OCI-LY3 (cell line): ENCODE measurements at regions not wholly inside any gene's neighbourhood (a gene's known extent, or its start where the extent isn't known, plus 50 kb on each side); places are given as distances from the start of the nearest gene placed in this dataset.

ENCODE experiments used
- H2AFZ ChIP-seq: fragments of 200-600, 300-600 bp; shearing (Covaris generic); 2 replicates; pipeline ENCODE4 v1.6.0; 2014; ENCODE audit warnings: antibody characterized with exemption, low read depth, low read length
- H3K27ac ChIP-seq: fragments of 200-600, 300-600 bp; sonication (generic); 2 replicates; pipeline ENCODE4 v1.5.1; 2014; ENCODE audit warnings: mild to moderate bottlenecking, low read length, moderate library complexity, mixed read lengths
- H3K27me3 ChIP-seq: fragments of 200-600, 300-600 bp; sonication (generic); 2 replicates; pipeline ENCODE4 v1.6.1; 2014; ENCODE audit warnings: low read depth, low read length, mixed read lengths
- H3K36me3 ChIP-seq: fragments of 200-600, 300-600 bp; sonication (generic); replicated peaks from 2 replicates; pipeline ENCODE3; 2014; ENCODE audit warnings: low read depth, low read length, mixed read lengths
- H3K4me1 ChIP-seq: fragments of 300-600, 200-600 bp; sonication (generic); 2 replicates; pipeline ENCODE4 v1.6.1; 2014; ENCODE audit warnings: low read length, mixed read lengths
- H3K4me2 ChIP-seq: fragments of 200-600, 300-600 bp; sonication (generic); 2 replicates; pipeline ENCODE4 v1.6.1; 2014; ENCODE audit warnings: low read length, mixed read lengths
- H3K4me3 ChIP-seq: fragments of 300-600, 200-600 bp; sonication (generic); 2 replicates; pipeline ENCODE4 v1.5.1; 2014; ENCODE audit warnings: antibody characterized with exemption, mild to moderate bottlenecking, low read length, moderate library complexity
- H3K79me2 ChIP-seq: fragments of 300-600, 200-600 bp; shearing (Covaris generic); 2 replicates; pipeline ENCODE4 v1.6.1; 2014; ENCODE audit warnings: mild to moderate bottlenecking, low read length, mixed read lengths
- H3K9ac ChIP-seq: fragments of 300-600, 200-600 bp; shearing (Covaris generic); 2 replicates; pipeline ENCODE4 v1.6.0; 2014; ENCODE audit warnings: mild to moderate bottlenecking, low read length, moderate library complexity
- H3K9me3 ChIP-seq: fragments of 200-600, 300-600 bp; shearing (Covaris generic); 2 replicates; pipeline ENCODE4 v1.6.1; 2014; ENCODE audit warnings: low read length, mixed read lengths; ENCODE audit not compliant: insufficient read depth
- H4K20me1 ChIP-seq: fragments of 200-600, 300-600 bp; sonication (generic); 2 replicates; pipeline ENCODE4 v1.6.1; 2016; ENCODE audit warnings: low read length, mixed read lengths; ENCODE audit not compliant: insufficient read depth
- EZH2phosphoT487 ChIP-seq: fragments of 200-600 bp; shearing (Covaris generic); IDR thresholded peaks from 2 replicates; pipeline ENCODE4 v1.6.1; 2018; ENCODE audit warnings: antibody characterized with exemption, mixed run types, low read depth
- TF ChIP-seq, protein P1 (sequence below): fragments of 200-600, 300-600 bp; sonication (generic); IDR thresholded peaks from 2 replicates; pipeline ENCODE4 v1.5.1; 2014; ENCODE audit warnings: antibody characterized with exemption, low read length, low read depth

DNA sequence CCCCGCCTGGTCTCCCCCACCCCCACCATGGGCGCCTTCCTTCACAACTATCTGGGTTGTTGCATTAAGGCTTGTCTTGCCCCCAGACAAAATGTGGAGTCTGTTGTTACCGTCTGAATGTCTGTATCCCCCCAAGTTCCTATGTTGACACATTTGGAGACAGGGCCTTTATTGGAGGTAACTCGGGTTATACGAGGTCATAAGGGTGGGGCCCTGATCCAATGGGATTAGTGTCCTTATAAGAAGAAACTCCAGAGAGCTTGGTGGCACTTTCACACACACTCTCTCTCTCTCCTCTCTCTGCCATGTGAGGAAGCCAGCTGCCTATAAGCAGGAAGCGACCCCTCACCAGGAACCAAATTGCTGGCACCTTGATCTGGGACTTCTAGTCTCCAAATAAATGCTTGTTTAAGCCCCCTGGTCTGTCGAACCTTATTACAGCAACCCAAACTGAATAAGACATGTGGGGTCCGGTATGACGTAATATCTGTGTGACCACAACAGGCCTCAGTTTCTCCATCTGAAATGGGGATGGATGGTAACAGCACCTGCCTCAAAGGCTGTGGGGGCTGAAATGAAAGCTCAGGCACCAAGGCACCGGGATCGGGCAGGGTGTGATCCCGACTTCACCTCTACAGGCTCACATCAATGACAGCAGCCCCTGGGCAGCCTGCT lies 222.3 kb downstream of the CTTN start:
- no peak overlapping the region for H3K9ac ChIP-seq
- no peak overlapping the region for H3K4me2 ChIP-seq
- H3K27me3 ChIP-seq, result 0 out of 2 replicates have a peak, but pooled peaks cover 7% of the 10 kb centered on the region
- H3K4me1 ChIP-seq, result no peaks in the 10 kb centered on the region
- H4K20me1 ChIP-seq, result no peaks in the 10 kb centered on the region
- no peak overlapping the region for H3K27ac ChIP-seq
- no peak overlapping the region for H2AFZ ChIP-seq
- H3K4me3 ChIP-seq, result no peak overlapping the region
- no peaks in the 10 kb centered on the region for H3K79me2 ChIP-seq
- no peaks in the 10 kb centered on the region for H3K36me3 ChIP-seq
- no peak for TF ChIP-seq EZH2phosphoT487
- TF ChIP-seq, protein P1, sequence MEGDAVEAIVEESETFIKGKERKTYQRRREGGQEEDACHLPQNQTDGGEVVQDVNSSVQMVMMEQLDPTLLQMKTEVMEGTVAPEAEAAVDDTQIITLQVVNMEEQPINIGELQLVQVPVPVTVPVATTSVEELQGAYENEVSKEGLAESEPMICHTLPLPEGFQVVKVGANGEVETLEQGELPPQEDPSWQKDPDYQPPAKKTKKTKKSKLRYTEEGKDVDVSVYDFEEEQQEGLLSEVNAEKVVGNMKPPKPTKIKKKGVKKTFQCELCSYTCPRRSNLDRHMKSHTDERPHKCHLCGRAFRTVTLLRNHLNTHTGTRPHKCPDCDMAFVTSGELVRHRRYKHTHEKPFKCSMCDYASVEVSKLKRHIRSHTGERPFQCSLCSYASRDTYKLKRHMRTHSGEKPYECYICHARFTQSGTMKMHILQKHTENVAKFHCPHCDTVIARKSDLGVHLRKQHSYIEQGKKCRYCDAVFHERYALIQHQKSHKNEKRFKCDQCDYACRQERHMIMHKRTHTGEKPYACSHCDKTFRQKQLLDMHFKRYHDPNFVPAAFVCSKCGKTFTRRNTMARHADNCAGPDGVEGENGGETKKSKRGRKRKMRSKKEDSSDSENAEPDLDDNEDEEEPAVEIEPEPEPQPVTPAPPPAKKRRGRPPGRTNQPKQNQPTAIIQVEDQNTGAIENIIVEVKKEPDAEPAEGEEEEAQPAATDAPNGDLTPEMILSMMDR, result no peak
- no peaks in the 10 kb centered on the region for H3K9me3 ChIP-seq

DNA sequence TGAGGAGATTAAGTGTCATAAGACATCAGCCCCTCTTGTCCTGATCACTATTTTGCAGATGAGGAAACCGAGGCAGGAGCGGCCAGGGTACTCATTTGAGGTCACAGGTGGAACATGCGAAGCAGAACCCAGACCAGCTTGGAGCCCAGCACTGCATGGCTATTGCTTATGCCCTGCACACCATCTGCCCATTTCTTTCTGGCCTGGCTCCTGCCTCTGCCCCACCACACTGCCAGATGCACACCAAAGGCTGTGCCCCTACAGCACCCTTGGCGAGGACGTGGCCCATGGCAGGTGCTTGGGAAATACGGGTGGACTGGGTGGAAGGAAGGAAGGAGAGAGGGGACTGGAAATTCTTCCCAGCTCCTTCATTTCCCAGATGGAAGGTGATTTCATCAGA lies 222.9 kb downstream of the CTTN start:
- no peak overlapping the region for H3K27ac ChIP-seq
- no peak overlapping the region for H2AFZ ChIP-seq
- H3K36me3 ChIP-seq, result no peaks in the 10 kb centered on the region
- H3K4me3 ChIP-seq, result no peak overlapping the region
- no peak overlapping the region for H3K9ac ChIP-seq
- TF ChIP-seq, protein P1, result no peak
- no peak for TF ChIP-seq EZH2phosphoT487
- no peak overlapping the region for H3K4me2 ChIP-seq
- no peaks in the 10 kb centered on the region for H3K4me1 ChIP-seq
- no peaks in the 10 kb centered on the region for H3K79me2 ChIP-seq
- no peaks in the 10 kb centered on the region for H4K20me1 ChIP-seq
- peaks cover 8% of the 10 kb centered on the region; the same call in 1 of the 2 replicates for H3K27me3 ChIP-seq
- no peaks in the 10 kb centered on the region for H3K9me3 ChIP-seq

DNA sequence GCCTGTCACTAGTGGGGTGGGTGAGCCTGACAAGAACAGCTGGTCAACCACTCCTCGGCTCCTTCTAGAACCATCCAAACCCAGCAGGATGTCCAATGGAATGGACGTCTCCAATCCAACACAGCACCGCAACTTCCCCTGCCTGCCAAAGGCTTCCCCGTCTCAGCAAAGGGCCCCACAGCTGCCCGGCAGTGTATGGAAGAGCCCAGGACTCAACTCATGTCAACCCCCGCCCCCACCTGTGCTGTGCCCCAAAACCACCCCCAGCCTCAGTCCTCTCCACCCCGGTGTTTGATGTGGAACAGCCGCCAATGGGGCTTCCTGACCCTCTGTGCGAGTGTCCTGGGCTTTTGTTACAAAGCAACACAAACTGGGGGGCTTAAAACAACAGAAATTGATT lies 223.8 kb downstream of the CTTN start:
- no peaks in the 10 kb centered on the region for H4K20me1 ChIP-seq
- TF ChIP-seq, protein P1, result no peak
- no peak for TF ChIP-seq EZH2phosphoT487
- H3K4me3 ChIP-seq, result no peak overlapping the region
- H3K4me1 ChIP-seq, result no peaks in the 10 kb centered on the region
- H2AFZ ChIP-seq, result no peak overlapping the region
- H3K9ac ChIP-seq, result no peak overlapping the region
- no peaks in the 10 kb centered on the region for H3K36me3 ChIP-seq
- H3K27ac ChIP-seq, result no peak overlapping the region
- H3K27me3 ChIP-seq, result peaks cover 10% of the 10 kb centered on the region; the same call in 1 of the 2 replicates
- no peaks in the 10 kb centered on the region for H3K79me2 ChIP-seq
- no peaks in the 10 kb centered on the region for H3K9me3 ChIP-seq
- H3K4me2 ChIP-seq, result no peak overlapping the region

DNA sequence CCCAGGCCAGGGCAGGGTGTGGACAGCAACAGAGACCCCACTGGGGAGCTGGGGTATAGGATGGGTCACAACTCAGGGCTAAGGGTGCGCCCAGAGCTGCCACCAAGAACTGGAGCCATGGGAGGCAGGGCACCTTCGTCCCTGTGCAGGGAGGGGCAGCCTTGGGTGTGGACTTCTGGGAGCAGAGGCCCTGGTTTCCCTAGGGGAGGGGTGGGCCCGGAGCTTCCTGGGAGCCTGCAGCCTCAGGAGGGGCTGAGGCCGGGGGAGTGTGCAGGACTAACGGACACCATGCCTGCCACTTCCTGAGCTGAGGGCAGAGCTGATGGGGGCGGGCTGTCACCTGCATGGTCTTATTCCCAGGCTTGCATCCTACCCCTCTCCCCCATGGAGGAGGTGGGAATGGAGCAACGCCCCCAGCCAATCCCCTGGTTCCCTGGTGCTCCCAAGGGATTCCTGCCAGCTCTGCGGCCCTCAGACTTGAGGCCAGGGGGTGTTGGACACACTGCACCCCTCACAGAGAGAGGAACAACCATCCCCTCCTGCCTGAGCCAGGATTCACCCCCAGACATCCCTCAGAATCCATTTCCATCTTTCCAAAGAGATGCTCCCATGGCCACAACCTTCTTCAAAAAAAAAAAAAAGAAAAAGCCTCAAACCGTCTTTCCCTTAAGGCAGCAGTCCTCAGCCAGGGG lies 225.7 kb downstream of the CTTN start:
- Histone ChIP-seq H3K4me3 (no peak overlapping the region), H2AFZ (no peak overlapping the region), H3K4me1 (no peaks in the 10 kb centered on the region), H3K9me3 (no peaks in the 10 kb centered on the region), H3K27me3 (peaks cover 11% of the 10 kb centered on the region; the same call in 1 of the 2 replicates), H4K20me1 (no peaks in the 10 kb centered on the region), H3K79me2 (no peaks in the 10 kb centered on the region), H3K36me3 (no peaks in the 10 kb centered on the region), H3K4me2 (no peak overlapping the region), H3K9ac (no peak overlapping the region), H3K27ac (no peak overlapping the region)
- TF ChIP-seq, protein P1, result no peak
- no peak for TF ChIP-seq EZH2phosphoT487
